Heart left ventricle (tissue), 16 donors: ENCODE measurements at regions not wholly inside any gene's neighbourhood (a gene's known extent, or its start where the extent isn't known, plus 50 kb on each side); places are given as distances from the start of the nearest gene placed in this dataset.

Experiments
- ATAC-seq, 4 donors: fragments of 200-7000 bp; cut with Tn5 transposase; one replicate each; pipeline ENCODE4 v1.9.1; 2020 to 2022; ENCODE audit warnings: moderate library complexity in 4 of 4, mild to moderate bottlenecking in 3 of 4, moderate number of reproducible peaks in 1 of 4
- DNase-seq, 5 donors: peaks; one replicate each; pipeline ENCODE4 v3.0.0-alpha.2; 2020
- H3K27ac ChIP-seq, 12 donors: fragments of 200-600 bp; sonication (generic) in 4 of 12; one replicate each; pipeline versions ENCODE4 v1.5.0 to v1.8.0; 2016 to 2022; ENCODE audit warnings: mild to moderate bottlenecking in 2 of 12
- H3K27me3 ChIP-seq, 9 donors: fragments of 200-600 bp; sonication (generic) in 2 of 9; one replicate each; pipeline versions ENCODE4 v1.5.1 to v1.8.0; 2016 to 2022; ENCODE audit warnings: mild to moderate bottlenecking in 3 of 9
- H3K36me3 ChIP-seq, 9 donors: fragments of 200-600 bp; sonication (generic) in 2 of 9; one replicate each; pipeline versions ENCODE4 v1.5.0 to v1.8.0; 2018 to 2022; ENCODE audit warnings: mild to moderate bottlenecking in 2 of 9
- H3K4me1 ChIP-seq, 12 donors: fragments of 200-600 bp; sonication (generic) in 4 of 12; one replicate each; pipeline versions ENCODE4 v1.5.0 to v1.8.0; 2016 to 2022; ENCODE audit warnings: mild to moderate bottlenecking in 3 of 12
- H3K4me3 ChIP-seq, 12 donors: fragments of 200-600 bp; sonication (generic) in 4 of 12; one replicate each; pipeline versions ENCODE4 v1.5.0 to v1.8.0; 2017 to 2022; ENCODE audit warnings: mild to moderate bottlenecking in 9 of 12, moderate library complexity in 4 of 12
- H3K9me3 ChIP-seq, 12 donors: fragments of 200-600 bp; sonication (generic) in 4 of 12; one replicate each; pipeline versions ENCODE4 v1.5.0 to v1.8.0; 2016 to 2022; ENCODE audit warnings: mild to moderate bottlenecking in 1 of 12
- POLR2A ChIP-seq, 2 donors: fragments of 450-650 bp; IDR thresholded peaks; one replicate each; pipeline ENCODE4 v1.6.1; 2017; ENCODE audit warnings: antibody characterized with exemption in 2 of 2, mild to moderate bottlenecking in 2 of 2, moderate library complexity in 2 of 2
- WGBS, 4 donors: extraction: QIAGEN DNeasy Blood & Tissue Kit in 2 of 4; methylation state at CpG; one replicate each; pipeline versions ENCODE4 v1.1.5 to v1.1.7; 2013 to 2018; 5-methylcytosine and 5-hydroxymethylcytosine counted together
- intact Hi-C, 10 donors: fragments of 100-400 bp; cut with DNase I; formaldehyde crosslinking; loops; one replicate each; pipeline versions ENCODE4 v1.11.1 to v1.14.2; 2022
- TF ChIP-seq, protein P1 (sequence below), 12 donors: fragments of 200-600 bp; sonication (generic) in 4 of 12; IDR thresholded peaks; one replicate each; pipeline versions ENCODE4 v1.5.0 to v1.8.0; 2018 to 2022; ENCODE audit warnings: antibody characterized with exemption in 12 of 12, mild to moderate bottlenecking in 5 of 12
- donor health status: ischemic (EF 13 %, LVEDD 7.1; RV severe dilation, severe dysfunction).
- donor health status: healthy with polysubstance abuse.
- donor health status: DM: no; HTN: yes; CAD: no.
- donor health status: DM: no; HTN: no; CAD: no.
- donor health status: ischemic (EF 25% LVEDD 6.9; RV normal size, moderate dysfunction).
- donor health status: ischemic (EF 25% LVEDD 5.7; RV mildly dilated, moderate dysfunction).
- donor health status: healthy.
- donor health status: DM: yes; HTN: yes; CAD: no.
- donor health status: ischemic (EF 35%, LVEDD 5.7; RV mildly dilated, moderate dysfunction).
- donor health status: nonischemic (EF 11% LVEDD 7.7; RV severe dilation, severe dysfunction).
- donor health status: DM: yes; HTN: yes; CAD: no.
- donor health status: PGD.
- donor health status: ischemic (EF 29% LVEDD 5.4; RV normal size, mild dysfunction).
- donor health status: nonischemic (EF 23%, LVEDD 6.1; RV moderate dilation, normal function).

GRCh38 chr6:113352029-113352801 is 504.9 kb upstream of the MARCKS start:
- ATAC-seq (peak in 1 of 4 donors; percentile 74), DNase-seq (no peak)
- peaks cover 0 to 25% (median 15%) of the 10 kb centered on the region in 12 donors for H3K4me1 ChIP-seq
- 66 to 78% (median 74%) methylated on average over 3 of the region's 3 CpGs for WGBS, 4 donors
- H3K27me3 ChIP-seq: no peaks in the 10 kb centered on the region
- TF ChIP-seq, protein P1, sequence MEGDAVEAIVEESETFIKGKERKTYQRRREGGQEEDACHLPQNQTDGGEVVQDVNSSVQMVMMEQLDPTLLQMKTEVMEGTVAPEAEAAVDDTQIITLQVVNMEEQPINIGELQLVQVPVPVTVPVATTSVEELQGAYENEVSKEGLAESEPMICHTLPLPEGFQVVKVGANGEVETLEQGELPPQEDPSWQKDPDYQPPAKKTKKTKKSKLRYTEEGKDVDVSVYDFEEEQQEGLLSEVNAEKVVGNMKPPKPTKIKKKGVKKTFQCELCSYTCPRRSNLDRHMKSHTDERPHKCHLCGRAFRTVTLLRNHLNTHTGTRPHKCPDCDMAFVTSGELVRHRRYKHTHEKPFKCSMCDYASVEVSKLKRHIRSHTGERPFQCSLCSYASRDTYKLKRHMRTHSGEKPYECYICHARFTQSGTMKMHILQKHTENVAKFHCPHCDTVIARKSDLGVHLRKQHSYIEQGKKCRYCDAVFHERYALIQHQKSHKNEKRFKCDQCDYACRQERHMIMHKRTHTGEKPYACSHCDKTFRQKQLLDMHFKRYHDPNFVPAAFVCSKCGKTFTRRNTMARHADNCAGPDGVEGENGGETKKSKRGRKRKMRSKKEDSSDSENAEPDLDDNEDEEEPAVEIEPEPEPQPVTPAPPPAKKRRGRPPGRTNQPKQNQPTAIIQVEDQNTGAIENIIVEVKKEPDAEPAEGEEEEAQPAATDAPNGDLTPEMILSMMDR (IDR thresholded peaks at IDR 0.05): no peak
- no peak for TF ChIP-seq POLR2A (IDR thresholded peaks at IDR 0.05)
- no peak overlapping the region for H3K4me3 ChIP-seq
- intact Hi-C loops: no loop called here
- H3K9me3 ChIP-seq: no peaks in the 10 kb centered on the region
- H3K27ac ChIP-seq: peak overlapping the region in 1 of 12 donors; percentile 14
- no peaks in the 10 kb centered on the region for H3K36me3 ChIP-seq

- intact Hi-C loops: no loop called here
- H3K4me1 ChIP-seq: peaks cover 0 to 25% (median 15%) of the 10 kb centered on the region in 12 donors
- no peaks in the 10 kb centered on the region for H3K9me3 ChIP-seq
- TF ChIP-seq POLR2A (IDR thresholded peaks at IDR 0.05): no peak
- TF ChIP-seq, protein P1 (IDR thresholded peaks at IDR 0.05): no peak
- no peak overlapping the region for H3K4me3 ChIP-seq
- DNase-seq (no peak), ATAC-seq (no peak)
- H3K27me3 ChIP-seq: no peaks in the 10 kb centered on the region
- 71 to 98% (median 90%) methylated on average over 3 of the region's 3 CpGs for whole genome bisulfite sequencing, 4 donors
- no peaks in the 10 kb centered on the region for H3K36me3 ChIP-seq
- H3K27ac ChIP-seq: no peak overlapping the region
These were observed 504.3 kb upstream of the MARCKS start for GRCh38 chr6:113352831-113353230.

DNA sequence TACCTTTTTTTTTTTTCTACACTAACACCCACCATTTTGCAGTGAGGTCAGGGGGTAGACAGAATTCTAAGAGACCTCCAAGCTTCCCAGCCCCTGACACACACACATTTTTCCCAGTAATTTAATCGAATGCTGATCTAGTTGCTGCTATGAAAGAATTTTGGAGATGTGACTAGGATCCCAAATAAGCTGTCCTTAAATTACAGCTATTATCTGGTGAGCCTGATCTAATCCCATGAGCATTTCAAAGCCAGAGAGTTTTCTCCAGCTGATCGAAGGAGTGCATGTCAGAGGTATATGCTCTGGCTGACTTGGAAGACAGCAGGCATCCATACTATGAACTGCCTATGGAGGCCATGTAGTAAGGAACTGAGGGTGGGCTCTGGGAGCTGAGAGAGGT is 503.8 kb upstream of the MARCKS start:
- no peaks in the 10 kb centered on the region for H3K27me3 ChIP-seq
- intact Hi-C loops: no loop called here
- H3K4me3 ChIP-seq: no peak overlapping the region
- WGBS, 4 donors: 63 to 88% (median 75%) methylated on average over 2 of the region's 2 CpGs
- no peak for ATAC-seq
- H3K4me1 ChIP-seq: peaks cover 0 to 25% (median 15%) of the 10 kb centered on the region in 12 donors
- TF ChIP-seq, protein P1 (IDR thresholded peaks at IDR 0.05): no peak
- TF ChIP-seq POLR2A (IDR thresholded peaks at IDR 0.05): no peak
- H3K36me3 ChIP-seq: no peaks in the 10 kb centered on the region
- DNase-seq: no peak
- no peak overlapping the region for H3K27ac ChIP-seq
- H3K9me3 ChIP-seq: no peaks in the 10 kb centered on the region

- Histone ChIP-seq H3K4me3 (no peak overlapping the region), H3K36me3 (no peaks in the 10 kb centered on the region), H3K4me1 (peaks cover 0 to 26% (median 16%) of the 10 kb centered on the region in 12 donors), H3K27ac (no peak overlapping the region), H3K27me3 (no peaks in the 10 kb centered on the region), H3K9me3 (no peaks in the 10 kb centered on the region)
- WGBS, 4 donors: 80 to 92% (median 85%) methylated on average over 6 of the region's 6 CpGs
- ATAC-seq (no peak), DNase-seq (no peak)
- TF ChIP-seq POLR2A (IDR thresholded peaks at IDR 0.05): no peak
- intact Hi-C loops: no loop called here
These were observed 502.8 kb upstream of the MARCKS start for GRCh38 chr6:113354204-113354895.
